GM12892 (cell line): ENCODE measurements at regions not wholly inside any gene's neighbourhood (a gene's known extent, or its start where the extent isn't known, plus 50 kb on each side); places are given as distances from the start of the nearest gene placed in this dataset.

Experiments
- POLR2A ChIP-seq: IDR thresholded peaks from 2 replicates; pipeline ENCODE4 v1.6.1; 2011; ENCODE audit warnings: low read depth, low read length, control low read depth
- TAF1 ChIP-seq: IDR thresholded peaks from 2 replicates; pipeline ENCODE4 v1.6.1; 2011; ENCODE audit warnings: low read depth, mild to moderate bottlenecking, control low read depth, low read length, borderline replicate concordance

DNA sequence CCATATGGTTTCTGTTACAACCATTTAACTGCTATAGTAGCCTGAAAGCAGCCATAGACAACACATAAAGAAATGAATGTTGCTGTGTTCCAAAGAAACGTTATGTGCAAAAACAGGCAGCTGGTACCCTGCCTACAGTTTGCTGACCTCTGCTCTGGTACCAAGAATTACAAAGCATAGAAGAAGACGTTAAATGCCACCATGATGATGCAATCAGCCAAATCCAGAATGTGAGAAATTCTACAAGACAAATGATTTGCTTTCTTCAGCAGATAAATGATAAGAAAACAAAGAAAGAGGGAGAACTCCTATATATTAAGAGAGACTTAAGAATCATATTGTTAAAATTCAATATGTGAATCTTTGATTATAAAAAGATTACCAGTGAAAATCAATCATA, 97.8 kb upstream of the PDE4B start:
- TF ChIP-seq TAF1 = no peak
- TF ChIP-seq POLR2A = no peak
